SK-N-MC (cell line): ENCODE measurements at regions not wholly inside any gene's neighbourhood (a gene's known extent, or its start where the extent isn't known, plus 50 kb on each side); places are given as distances from the start of the nearest gene placed in this dataset.
"Not testable (repeated sequence)": the region's sequence is repeated elsewhere in the genome, so short reads cannot be mapped to it uniquely, and the experiment has no call there.

ENCODE experiments used
- EZH2 ChIP-seq: fragments of 200-600 bp; sonication (generic); IDR thresholded peaks from one replicate; pipeline ENCODE4 v1.6.1; 2017; ENCODE audit warnings: antibody characterized with exemption
- FOXP2 ChIP-seq: optimal IDR thresholded peaks from 2 replicates; pipeline ENCODE3; 2011; ENCODE audit warnings: mild to moderate bottlenecking, moderate library complexity; ENCODE audit not compliant: insufficient read depth; ENCODE audit errors: extremely low read length, control extremely low read depth
- POLR2AphosphoS5 ChIP-seq: IDR thresholded peaks from 2 replicates; pipeline ENCODE4 v1.6.1; 2012; ENCODE audit warnings: mild to moderate bottlenecking, low read depth, low read length, borderline replicate concordance

GRCh38 chr18:8531084-8531483 is 78.2 kb upstream of the RAB12 start:
- TF ChIP-seq POLR2AphosphoS5, EZH2, FOXP2: not testable (repeated sequence)
